ENCODE measurements at regions not wholly inside any gene's neighbourhood (a gene's known extent, or its start where the extent isn't known, plus 50 kb on each side); places are given as distances from the start of the nearest gene placed in this dataset.
"Not testable (repeated sequence)": the region's sequence is repeated elsewhere in the genome, so short reads cannot be mapped to it uniquely, and the experiment has no call there.

DNA sequence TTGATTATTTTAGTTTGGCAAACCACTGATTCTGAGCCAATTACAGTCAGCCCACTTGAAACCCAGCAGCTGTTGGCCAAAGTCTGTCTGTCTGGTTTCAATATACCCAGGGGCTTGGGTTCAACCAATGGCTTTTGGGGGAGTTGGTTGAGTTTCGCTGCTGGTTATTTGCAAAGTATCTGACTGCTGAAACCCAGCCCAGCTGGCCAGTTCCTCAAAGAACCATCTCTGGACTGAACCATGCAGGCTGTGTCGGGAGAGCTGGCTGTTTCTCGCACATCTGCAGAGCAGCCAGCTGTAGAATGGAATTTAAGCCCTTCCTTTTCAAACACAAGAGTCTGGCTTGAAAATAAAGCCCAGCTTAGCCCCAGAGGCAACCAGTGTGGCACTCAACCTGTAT is 66.0 kb upstream of the PAX7 start:
- no peak for DNase-seq

DNA sequence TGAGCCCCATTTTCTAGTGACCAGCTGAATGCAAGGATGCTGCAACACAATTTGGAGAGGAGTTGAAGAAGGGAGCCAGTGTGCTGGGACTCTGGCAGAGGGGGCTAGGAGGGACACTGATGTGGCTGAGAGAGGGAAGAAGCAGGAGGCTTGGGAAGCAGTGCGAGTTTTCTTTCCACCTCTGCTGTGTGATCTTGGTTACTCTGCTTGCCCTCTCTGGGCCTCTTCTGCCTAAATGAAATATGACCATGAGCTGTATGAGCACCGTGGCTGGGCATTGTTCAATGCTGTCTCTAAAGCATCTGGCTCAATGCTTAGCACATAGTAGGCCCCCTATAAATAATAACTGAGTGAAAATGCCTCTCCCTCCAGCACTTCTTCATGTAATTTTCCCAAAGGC is 65.3 kb upstream of the PAX7 start:
- DNase-seq: no peak

DNA sequence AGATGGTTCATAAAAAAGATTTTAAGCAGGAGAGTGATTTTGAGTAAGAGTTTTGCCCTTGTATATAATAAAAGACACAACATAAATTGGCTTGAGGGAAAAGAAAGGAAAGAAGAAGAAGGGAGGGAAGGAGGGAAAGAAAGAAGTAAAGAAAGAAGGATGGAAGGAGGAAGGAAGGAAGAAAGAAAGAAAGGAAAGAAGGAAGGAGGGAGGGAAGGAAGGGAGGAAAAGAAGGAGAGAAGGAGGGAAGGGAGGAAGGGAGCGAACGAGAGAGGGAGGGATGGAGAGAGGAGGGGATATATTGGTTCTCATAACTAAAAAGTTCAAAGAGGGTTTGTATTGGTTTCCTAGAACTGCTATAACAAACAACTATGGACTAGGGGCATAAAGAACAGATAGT is 62.2 kb upstream of the PAX7 start:
- no peak for DNase-seq

DNA sequence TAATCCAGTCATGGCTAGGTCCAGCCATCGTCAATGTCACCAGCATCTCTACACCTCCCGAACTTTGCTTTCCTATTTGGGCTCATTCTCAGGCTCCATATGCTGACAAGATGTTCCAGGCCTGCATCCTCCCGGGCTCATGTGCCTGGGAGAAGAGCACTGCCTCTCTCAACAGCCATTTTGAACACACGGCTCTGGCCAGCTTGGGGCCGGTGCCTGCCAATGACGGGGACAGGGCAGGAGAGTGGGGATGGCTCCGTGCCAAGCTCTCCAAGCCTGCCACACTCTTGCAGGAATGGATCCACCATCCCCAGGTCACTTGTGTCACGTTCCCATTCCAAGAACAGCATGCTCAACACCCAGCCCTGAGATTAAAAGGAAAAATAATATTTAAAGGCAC is 61.4 kb upstream of the PAX7 start:
- no peak for DNase-seq

DNA sequence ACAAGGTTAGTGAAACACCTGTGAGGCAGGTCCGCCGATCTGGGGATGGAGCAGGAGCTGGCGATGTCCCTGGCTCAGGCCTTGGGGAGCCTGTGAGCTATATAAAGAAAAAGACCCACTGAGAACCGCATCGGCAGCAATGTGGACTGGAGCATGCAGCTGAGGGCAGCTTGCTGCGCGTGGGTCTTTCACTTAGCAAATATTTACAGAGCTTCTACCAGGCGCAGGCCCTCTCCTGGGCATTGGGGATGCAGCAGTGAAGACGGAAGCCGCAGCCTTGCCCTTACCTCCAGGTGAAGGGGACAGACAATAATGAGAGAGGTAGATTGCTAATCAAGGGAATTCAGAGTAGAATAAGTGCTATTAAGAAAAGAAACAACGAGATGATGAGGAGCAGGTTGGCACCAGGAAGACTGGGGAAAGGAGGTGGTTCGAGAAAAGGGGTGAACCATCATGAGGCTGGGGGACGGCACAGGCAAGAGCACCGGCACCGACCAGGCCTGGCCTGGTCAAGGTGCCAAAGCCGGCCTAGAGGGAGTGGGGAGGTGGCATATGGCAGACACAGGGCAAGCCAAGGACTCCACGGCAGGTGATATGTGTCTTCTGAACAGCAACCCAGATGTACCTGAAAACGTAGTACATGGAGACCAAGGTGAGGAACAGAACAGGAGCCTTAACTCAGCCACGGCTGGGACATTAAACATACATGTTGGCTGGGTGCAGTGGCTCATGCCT is 60.7 kb upstream of the PAX7 start:
- no peak for DNase-seq

DNA sequence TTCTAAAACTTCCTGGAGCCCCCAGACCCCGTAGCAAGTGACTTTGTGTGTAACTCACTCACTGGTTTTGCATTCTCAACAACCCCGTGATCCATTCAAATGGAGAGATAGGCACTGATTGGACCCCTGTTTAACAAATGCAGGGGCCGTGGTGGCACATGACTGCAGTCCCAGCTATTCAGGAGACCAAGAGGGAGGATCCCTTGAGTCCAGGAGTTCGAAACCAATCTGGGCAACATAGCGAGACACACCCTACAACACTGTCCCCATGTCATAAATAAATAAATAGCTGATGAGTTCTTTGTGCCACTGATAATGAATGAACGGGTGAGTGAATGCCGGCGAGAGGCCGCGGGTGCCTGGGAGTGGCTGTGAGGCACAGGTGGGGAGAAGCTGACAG is 59.4 kb upstream of the PAX7 start:
- DNase-seq: no peak

DNA sequence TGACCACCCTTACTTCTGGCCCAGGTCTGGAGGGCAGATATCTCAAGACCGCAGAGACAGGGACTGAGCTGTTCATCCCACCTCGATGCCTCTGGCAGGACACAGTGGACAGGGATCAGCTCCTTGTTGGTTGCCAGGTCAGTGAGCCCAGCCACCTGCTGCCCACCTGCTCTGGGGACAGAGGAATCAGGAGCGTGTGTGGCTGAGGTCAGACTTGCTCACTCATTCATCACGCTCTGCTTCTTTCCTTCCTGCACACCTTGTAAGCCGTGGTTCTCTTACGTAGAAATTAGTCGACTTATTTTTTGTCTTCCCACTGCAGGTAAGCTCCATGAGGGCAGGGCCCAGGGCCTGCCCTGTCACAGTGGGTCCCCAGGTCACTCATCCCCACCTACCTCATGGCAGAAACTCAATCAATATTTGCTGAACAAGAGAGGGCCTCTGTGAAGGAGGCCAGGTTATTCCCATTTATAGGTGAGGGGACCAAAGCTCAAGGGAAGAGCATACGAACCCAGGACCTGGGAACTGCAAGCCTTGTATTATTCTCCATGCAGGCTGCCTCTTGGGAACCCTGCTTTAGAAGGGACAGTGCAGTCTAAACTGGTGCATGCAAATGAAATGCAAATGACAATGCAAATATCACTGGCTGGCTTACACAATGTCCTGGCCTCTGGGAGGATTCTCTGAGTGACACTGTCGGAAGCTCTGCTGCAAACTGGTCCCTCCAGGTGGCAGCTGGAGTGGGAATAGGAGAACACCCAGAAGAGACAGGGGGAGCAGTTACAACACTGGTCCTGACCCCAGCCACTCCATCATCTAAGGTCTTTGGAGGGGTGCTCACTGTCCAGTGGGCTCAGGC is 58.4 kb upstream of the PAX7 start:
- no peak for DNase-seq

DNA sequence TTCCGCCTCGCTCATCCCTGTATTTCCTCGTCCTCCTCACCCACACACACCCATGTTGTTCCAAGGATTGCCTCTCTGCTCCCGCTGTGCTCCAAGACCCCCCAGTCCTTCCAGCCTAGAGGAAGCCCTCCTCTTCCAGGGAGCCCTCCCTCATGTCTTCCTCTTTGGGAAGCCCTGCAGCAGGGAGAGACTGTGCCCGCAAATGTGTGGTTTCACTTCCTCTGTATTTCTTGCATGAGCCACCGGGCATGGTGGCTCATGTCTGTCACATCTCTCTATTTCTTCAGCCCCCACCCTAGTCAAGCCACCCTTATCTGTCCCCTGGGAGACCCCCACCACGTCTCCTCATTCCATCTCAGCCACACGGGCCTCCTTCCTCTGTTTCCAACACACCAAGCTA is 57.5 kb upstream of the PAX7 start:
- DNase-seq: no peak

DNA sequence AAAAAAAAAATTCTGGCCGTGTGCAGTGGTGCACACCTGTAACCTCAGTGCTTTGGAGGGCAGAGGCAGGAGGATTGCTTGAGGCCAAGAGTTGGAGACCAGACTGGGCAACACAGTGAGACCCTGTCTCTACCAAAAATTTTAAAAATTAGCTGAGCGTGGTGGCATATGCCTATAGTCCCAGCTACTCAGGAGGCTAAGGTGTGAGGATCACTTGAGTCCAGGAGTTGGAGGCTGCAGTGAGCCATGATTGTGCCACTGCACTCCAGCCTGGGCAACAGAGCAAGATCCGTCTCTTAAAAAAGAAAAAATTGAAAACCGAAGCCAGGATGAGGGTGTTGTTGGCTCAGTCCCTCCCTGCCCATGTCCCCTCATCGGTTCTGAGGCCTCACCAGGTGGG is 55.9 kb upstream of the PAX7 start:
- DNase-seq: no peak

DNA sequence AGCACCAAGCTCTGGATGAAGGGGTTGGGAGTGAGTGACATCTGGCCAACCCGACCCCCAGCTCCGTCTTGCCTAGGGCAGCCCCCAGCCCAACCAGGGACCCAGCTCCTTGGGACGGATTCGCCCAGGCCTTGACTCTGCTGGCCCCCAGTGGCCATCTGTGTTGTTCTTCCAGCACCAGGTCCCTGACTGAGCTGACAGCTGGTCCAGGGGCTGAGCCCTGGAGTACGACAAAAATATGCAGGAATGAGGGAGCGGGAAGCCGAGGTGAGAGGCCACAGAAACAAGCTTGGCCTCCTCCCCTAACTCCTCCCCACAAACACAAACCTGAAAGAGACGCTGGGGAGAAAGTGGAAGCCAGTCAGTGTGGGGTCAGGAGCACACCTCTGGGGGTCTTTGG is 55.0 kb upstream of the PAX7 start:
- DNase-seq: peak; percentile 11

DNA sequence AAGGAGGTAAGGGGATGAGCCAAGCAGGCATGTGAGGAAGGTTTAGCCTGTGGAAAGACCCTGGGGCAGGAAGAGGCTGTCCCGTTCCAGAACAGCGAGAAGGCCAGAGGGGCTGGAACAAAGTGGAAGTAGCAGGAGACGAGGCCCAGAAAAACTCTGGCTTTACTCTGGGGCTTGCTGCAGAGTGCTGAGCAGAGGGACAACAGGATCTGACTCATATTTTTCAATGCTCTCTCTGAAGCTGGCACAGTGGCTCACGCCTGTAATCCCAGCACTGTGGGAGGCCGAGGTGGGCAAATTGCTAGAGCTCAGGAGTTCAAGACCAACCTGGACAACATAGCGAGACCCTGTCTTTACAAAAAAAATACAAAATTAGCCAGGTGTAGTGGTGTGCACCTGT is 52.4 kb upstream of the PAX7 start:
- DNase-seq: no peak

DNA sequence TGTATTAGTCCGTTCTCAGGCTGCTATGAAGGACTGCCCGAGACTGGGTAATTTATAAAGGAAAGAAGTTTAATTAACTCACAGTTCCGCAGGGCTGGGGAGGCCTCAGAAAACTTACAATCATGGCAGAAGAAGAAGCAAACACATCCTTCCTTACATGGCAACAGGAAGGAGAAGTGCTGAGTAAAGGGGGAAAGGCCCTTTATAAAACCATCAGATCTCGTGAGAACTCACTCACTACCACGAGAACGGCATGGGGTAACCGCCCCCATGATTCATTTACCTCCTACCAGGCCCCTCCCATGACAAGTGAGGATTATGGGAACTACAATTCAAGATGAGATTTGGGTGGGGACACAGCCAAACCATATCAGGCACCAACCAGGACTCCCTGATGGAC is 51.4 kb upstream of the PAX7 start:
- DNase-seq: not testable (repeated sequence)

DNA sequence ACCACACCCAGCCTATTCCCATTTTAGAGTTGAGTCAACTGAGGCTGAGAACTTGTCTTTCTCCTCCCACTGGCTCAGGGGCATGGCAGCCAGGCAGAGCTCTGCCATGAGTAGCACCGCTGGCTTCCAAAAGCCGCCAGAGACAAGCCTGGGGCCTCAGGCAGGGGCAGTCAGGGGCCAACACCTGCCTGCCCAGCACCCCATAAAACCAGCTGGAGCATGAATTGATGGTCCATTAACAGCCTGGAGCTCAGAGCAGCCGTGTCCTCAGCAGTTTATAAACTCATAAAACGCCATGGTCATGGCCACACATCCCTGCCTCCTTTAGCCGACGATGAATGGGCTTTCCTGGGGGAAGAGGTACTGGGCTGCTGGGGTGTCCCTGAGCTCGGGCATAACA is 50.6 kb upstream of the PAX7 start:
- no peak for DNase-seq

DNA sequence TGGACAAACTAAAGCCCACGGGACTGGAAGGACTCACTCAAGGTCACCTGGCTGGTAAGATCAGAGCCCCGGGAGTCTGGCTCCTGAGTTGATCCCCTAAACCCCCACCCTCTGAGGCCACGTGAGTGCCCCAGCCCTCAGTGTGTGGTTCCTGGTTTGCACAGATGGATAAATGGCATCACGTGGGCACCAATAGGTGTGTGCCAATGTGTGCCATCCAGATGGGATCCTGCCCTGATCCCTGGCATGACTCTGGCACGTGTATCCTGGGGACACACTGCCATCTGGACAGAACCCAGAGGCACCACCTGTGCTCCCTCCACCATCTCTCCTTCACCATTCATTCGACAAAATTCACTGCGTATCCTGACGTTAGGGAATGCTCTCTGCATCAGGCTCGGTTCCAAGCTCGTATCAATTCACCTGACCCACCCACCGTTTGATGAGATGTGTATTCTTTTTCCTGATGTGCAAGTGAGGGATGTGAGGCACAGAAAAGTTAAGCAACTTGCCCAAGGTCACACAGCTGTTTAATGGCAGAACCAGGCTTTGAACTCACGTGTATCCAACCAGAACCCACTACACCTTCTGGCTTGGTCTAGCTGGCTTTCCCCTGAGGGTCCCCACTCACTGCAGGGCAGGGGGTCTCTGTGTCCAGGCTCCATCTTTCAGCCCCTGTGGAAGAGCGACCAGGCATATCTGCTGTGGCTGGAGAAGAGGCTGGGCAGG is 49.8 kb upstream of the PAX7 start:
- no peak for DNase-seq
